ENCODE measurements at regions not wholly inside any gene's neighbourhood (a gene's known extent, or its start where the extent isn't known, plus 50 kb on each side); places are given as distances from the start of the nearest gene placed in this dataset.

GRCh38 chr15:54719325-54719724, 477.4 kb downstream of the RSL24D1 start:
- Histone ChIP-seq H3K9me3 (ENCODE audit: low read depth) (peaks cover 41% of the 10 kb centered on the region), H3K4me2 (no peak overlapping the region), H3K27me3 (no peaks in the 10 kb centered on the region), H3K79me2 (ENCODE audit: low read depth) (no peaks in the 10 kb centered on the region), H3F3A (ENCODE audit: low read depth) (no peaks in the 10 kb centered on the region), H3K36me3 (no peaks in the 10 kb centered on the region), H3K4me3 (no peak overlapping the region), H4K20me1 (ENCODE audit: low read depth) (no peaks in the 10 kb centered on the region), H2AFZ (replicated peaks) (no peak overlapping the region), H3K4me1 (no peaks in the 10 kb centered on the region), H3K9ac (no peak overlapping the region), H3K27ac (no peak overlapping the region)
- Mint-ChIP-seq H3K9me3 (peaks cover 8% of the 10 kb centered on the region), H3K27me3 (ENCODE audit: insufficient read depth, low read depth) (no peaks in the 10 kb centered on the region), H3K36me3 (no peaks in the 10 kb centered on the region), H3K4me1 (no peaks in the 10 kb centered on the region), H3K4me3 (no peak overlapping the region), H3K27ac (no peak overlapping the region)
- no peak for DNase-seq (ENCODE audit: low spot score)
- TF ChIP-seq EZH2phosphoT487 (IDR thresholded peaks at IDR 0.05), result no peak

DNA sequence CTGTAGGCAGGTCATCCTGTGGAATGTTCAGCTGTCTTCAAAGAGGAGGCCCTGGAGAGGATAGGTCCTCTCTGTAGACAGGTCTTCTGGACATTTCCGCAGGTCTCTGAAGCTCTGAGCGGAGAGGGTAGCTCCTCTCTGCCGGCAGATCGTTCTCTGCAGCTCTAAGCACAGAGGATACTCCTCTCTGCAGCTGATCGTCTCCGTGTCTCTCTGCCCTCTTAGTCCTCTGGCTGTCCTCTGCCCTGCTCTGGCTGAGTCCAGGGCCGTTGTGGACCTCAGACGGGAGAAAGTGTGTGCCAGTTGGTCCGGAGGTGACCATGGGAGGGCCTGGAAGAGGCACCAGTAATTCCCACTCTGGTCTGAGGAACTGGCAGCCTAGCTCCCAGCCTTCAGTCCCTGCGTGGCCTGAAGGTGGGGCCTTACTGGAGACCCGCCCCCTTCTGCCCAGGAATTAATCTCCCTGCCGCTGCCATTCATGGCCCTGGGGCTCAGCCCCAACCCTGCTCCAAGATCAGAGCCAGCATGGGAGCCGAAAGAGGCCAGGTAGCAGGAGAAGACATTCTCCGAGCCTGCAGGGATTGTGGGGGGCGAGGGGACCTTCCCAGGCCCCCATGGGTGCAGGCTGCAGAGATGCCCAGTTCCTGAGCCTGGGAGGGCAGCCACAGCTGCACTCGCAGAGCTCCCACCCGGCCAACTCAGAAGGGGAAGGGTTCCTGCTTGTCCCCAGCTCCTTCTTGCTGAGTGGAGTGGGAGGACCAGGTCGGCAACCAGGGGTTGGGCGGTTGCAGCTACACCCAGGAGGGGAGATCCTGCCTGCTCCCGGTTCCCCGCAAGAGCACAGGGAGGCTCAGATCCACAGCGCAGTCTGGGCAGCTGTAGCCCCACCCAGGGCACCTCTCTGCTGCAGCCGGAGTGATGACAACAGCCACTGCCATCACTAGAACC, 488.7 kb downstream of the RSL24D1 start:
- no peak for TF ChIP-seq EZH2 (IDR thresholded peaks at IDR 0.05)
- TF ChIP-seq, protein P1, sequence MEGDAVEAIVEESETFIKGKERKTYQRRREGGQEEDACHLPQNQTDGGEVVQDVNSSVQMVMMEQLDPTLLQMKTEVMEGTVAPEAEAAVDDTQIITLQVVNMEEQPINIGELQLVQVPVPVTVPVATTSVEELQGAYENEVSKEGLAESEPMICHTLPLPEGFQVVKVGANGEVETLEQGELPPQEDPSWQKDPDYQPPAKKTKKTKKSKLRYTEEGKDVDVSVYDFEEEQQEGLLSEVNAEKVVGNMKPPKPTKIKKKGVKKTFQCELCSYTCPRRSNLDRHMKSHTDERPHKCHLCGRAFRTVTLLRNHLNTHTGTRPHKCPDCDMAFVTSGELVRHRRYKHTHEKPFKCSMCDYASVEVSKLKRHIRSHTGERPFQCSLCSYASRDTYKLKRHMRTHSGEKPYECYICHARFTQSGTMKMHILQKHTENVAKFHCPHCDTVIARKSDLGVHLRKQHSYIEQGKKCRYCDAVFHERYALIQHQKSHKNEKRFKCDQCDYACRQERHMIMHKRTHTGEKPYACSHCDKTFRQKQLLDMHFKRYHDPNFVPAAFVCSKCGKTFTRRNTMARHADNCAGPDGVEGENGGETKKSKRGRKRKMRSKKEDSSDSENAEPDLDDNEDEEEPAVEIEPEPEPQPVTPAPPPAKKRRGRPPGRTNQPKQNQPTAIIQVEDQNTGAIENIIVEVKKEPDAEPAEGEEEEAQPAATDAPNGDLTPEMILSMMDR (IDR thresholded peaks at IDR 0.05), result no peak
- no peak for TF ChIP-seq EZH2phosphoT487 (IDR thresholded peaks at IDR 0.05)
- Histone ChIP-seq H3K4me1 (no peaks in the 10 kb centered on the region), H3K4me3 (no peak overlapping the region), H3K9me3 (ENCODE audit: low read depth) (peaks cover 19% of the 10 kb centered on the region), H3K4me2 (no peak overlapping the region), H3K27ac (no peak overlapping the region), H4K20me1 (ENCODE audit: low read depth) (no peaks in the 10 kb centered on the region), H3K36me3 (no peaks in the 10 kb centered on the region), H3F3A (ENCODE audit: low read depth) (no peaks in the 10 kb centered on the region), H2AFZ (replicated peaks) (no peak overlapping the region), H3K9ac (no peak overlapping the region), H3K79me2 (ENCODE audit: low read depth) (no peaks in the 10 kb centered on the region), H3K27me3 (no peaks in the 10 kb centered on the region)
- no peak for DNase-seq (ENCODE audit: low spot score)
- no peaks in the 10 kb centered on the region for H3K4me1 Mint-ChIP-seq
- no peaks in the 10 kb centered on the region for H3K27me3 Mint-ChIP-seq (ENCODE audit: insufficient read depth, low read depth)
- no peaks in the 10 kb centered on the region for H3K36me3 Mint-ChIP-seq
- H3K9me3 Mint-ChIP-seq, result no peaks in the 10 kb centered on the region
- no peak overlapping the region for H3K4me3 Mint-ChIP-seq
- H3K27ac Mint-ChIP-seq, result no peak overlapping the region

GRCh38 chr15:54687628-54688027, 509.1 kb downstream of the RSL24D1 start:
- Mint-ChIP-seq H3K4me3 (no peak overlapping the region), H3K4me1 (no peaks in the 10 kb centered on the region), H3K27me3 (ENCODE audit: insufficient read depth, low read depth) (no peaks in the 10 kb centered on the region), H3K36me3 (no peaks in the 10 kb centered on the region), H3K9me3 (no peaks in the 10 kb centered on the region), H3K27ac (no peak overlapping the region)
- H4K20me1 ChIP-seq (ENCODE audit: low read depth), result no peaks in the 10 kb centered on the region
- no peak overlapping the region for H3K9ac ChIP-seq
- no peaks in the 10 kb centered on the region for H3K79me2 ChIP-seq (ENCODE audit: low read depth)
- H3F3A ChIP-seq (ENCODE audit: low read depth), result no peaks in the 10 kb centered on the region
- H3K27ac ChIP-seq, result no peak overlapping the region
- no peak overlapping the region for H3K4me2 ChIP-seq
- DNase-seq (ENCODE audit: low spot score), result no peak
- TF ChIP-seq, protein P1 (IDR thresholded peaks at IDR 0.05), result no peak
- TF ChIP-seq EZH2phosphoT487 (IDR thresholded peaks at IDR 0.05) (no peak), EZH2 (IDR thresholded peaks at IDR 0.05) (no peak)
- no peak overlapping the region for H3K4me3 ChIP-seq
- no peaks in the 10 kb centered on the region for H3K4me1 ChIP-seq
- H3K36me3 ChIP-seq, result no peaks in the 10 kb centered on the region
- H3K9me3 ChIP-seq (ENCODE audit: low read depth), result peaks cover 30% of the 10 kb centered on the region
- no peaks in the 10 kb centered on the region for H3K27me3 ChIP-seq
- no peak overlapping the region for H2AFZ ChIP-seq (replicated peaks)
